SJCRH30 (cell line): ENCODE measurements at regions not wholly inside any gene's neighbourhood (a gene's known extent, or its start where the extent isn't known, plus 50 kb on each side); places are given as distances from the start of the nearest gene placed in this dataset.
A peak's percentile ranks its signal among the peaks of the same experiment; 100 is the strongest.
"Not testable (repeated sequence)": the region's sequence is repeated elsewhere in the genome, so short reads cannot be mapped to it uniquely, and the experiment has no call there.

Source experiments
- DNase-seq, 2 experiments: peaks; one replicate each; pipeline ENCODE4 v3.0.0-alpha.2; 2015 to 2020
- H3K27ac ChIP-seq: fragments of 250-450 bp; sonication (Bioruptor Pico); 2 replicates; pipeline ENCODE4 v1.5.1; 2020; ENCODE audit warnings: mild to moderate bottlenecking, moderate library complexity
- H3K27me3 ChIP-seq: fragments of 250-450 bp; sonication (Bioruptor Pico); 2 replicates; pipeline ENCODE4 v1.5.1; 2020; ENCODE audit warnings: mild to moderate bottlenecking, moderate library complexity
- H3K36me3 ChIP-seq: fragments of 250-450 bp; sonication (Bioruptor Pico); 2 replicates; pipeline ENCODE4 v1.5.1; 2020; ENCODE audit warnings: mild to moderate bottlenecking, moderate library complexity
- H3K4me1 ChIP-seq: fragments of 250-450 bp; sonication (Bioruptor Pico); 2 replicates; pipeline ENCODE4 v1.5.1; 2020; ENCODE audit warnings: mild to moderate bottlenecking, moderate library complexity
- H3K4me3 ChIP-seq: fragments of 250-450 bp; sonication (Bioruptor Pico); 2 replicates; pipeline ENCODE4 v1.5.1; 2020; ENCODE audit warnings: mild to moderate bottlenecking, moderate library complexity
- H3K9me3 ChIP-seq: fragments of 250-450 bp; sonication (Bioruptor Pico); replicated peaks from 2 replicates; pipeline ENCODE4 v1.5.1; 2020; ENCODE audit warnings: mild to moderate bottlenecking, moderate library complexity

GRCh38 chr10:61612450-61612849, 50.3 kb upstream of the CABCOCO1 start:
- no peak overlapping the region for H3K4me3 ChIP-seq
- H3K4me1 ChIP-seq, result peaks cover 5% of the 10 kb centered on the region
- no peaks in the 10 kb centered on the region for H3K27me3 ChIP-seq
- H3K9me3 ChIP-seq, result no peaks in the 10 kb centered on the region
- no peaks in the 10 kb centered on the region for H3K36me3 ChIP-seq
- DNase-seq, result no peak
- H3K27ac ChIP-seq, result no peak overlapping the region

GRCh38 chr10:61612009-61612408, 50.7 kb upstream of the CABCOCO1 start:
- no peak for DNase-seq

GRCh38 chr10:61609701-61610100, 53.0 kb upstream of the CABCOCO1 start:
- Histone ChIP-seq H3K27me3 (no peaks in the 10 kb centered on the region), H3K27ac (no peak overlapping the region), H3K4me1 (no peaks in the 10 kb centered on the region), H3K36me3 (no peaks in the 10 kb centered on the region), H3K9me3 (no peaks in the 10 kb centered on the region), H3K4me3 (no peak overlapping the region)
- DNase-seq, result no peak

More at GRCh38 chr10:61612009-61612408, 50.7 kb upstream of the CABCOCO1 start:
- Histone ChIP-seq H3K4me3 (no peak overlapping the region), H3K4me1 (peaks cover under 1% of the 10 kb centered on the region), H3K27me3 (no peaks in the 10 kb centered on the region), H3K36me3 (no peaks in the 10 kb centered on the region), H3K27ac (no peak overlapping the region), H3K9me3 (no peaks in the 10 kb centered on the region)

GRCh38 chr10:61608255-61609033, 54.3 kb upstream of the CABCOCO1 start:
- no peak for DNase-seq

GRCh38 chr10:61606959-61607907, 55.5 kb upstream of the CABCOCO1 start:
- Histone ChIP-seq H3K9me3 (no peaks in the 10 kb centered on the region), H3K27me3 (no peaks in the 10 kb centered on the region), H3K4me3 (no peak overlapping the region), H3K36me3 (no peaks in the 10 kb centered on the region), H3K27ac (no peak overlapping the region), H3K4me1 (no peaks in the 10 kb centered on the region)
- DNase-seq, result no peak

More at GRCh38 chr10:61608255-61609033, 54.3 kb upstream of the CABCOCO1 start:
- Histone ChIP-seq H3K9me3 (no peaks in the 10 kb centered on the region), H3K27me3 (no peaks in the 10 kb centered on the region), H3K27ac (no peak overlapping the region), H3K4me1 (no peaks in the 10 kb centered on the region), H3K36me3 (no peaks in the 10 kb centered on the region), H3K4me3 (no peak overlapping the region)

- H3K4me3 ChIP-seq, result no peak overlapping the region
- H3K27ac ChIP-seq, result no peak overlapping the region
- no peaks in the 10 kb centered on the region for H3K27me3 ChIP-seq
- DNase-seq, result no peak
- no peaks in the 10 kb centered on the region for H3K4me1 ChIP-seq
- H3K36me3 ChIP-seq, result no peaks in the 10 kb centered on the region
- H3K9me3 ChIP-seq, result no peaks in the 10 kb centered on the region
Measured at GRCh38 chr10:61605221-61605620, 57.5 kb upstream of the CABCOCO1 start.

GRCh38 chr10:61600399-61600798, 62.3 kb upstream of the CABCOCO1 start:
- Histone ChIP-seq H3K27ac (no peak overlapping the region), H3K4me3 (no peak overlapping the region), H3K9me3 (no peaks in the 10 kb centered on the region), H3K4me1 (no peaks in the 10 kb centered on the region), H3K27me3 (no peaks in the 10 kb centered on the region), H3K36me3 (no peaks in the 10 kb centered on the region)
- no peak for DNase-seq

GRCh38 chr10:61594430-61594829, 68.3 kb upstream of the CABCOCO1 start:
- no peaks in the 10 kb centered on the region for H3K27me3 ChIP-seq
- no peak for DNase-seq
- H3K4me1 ChIP-seq, result no peaks in the 10 kb centered on the region
- no peak overlapping the region for H3K27ac ChIP-seq
- no peaks in the 10 kb centered on the region for H3K9me3 ChIP-seq
- no peaks in the 10 kb centered on the region for H3K36me3 ChIP-seq
- no peak overlapping the region for H3K4me3 ChIP-seq

GRCh38 chr10:61592581-61592980, 70.1 kb upstream of the CABCOCO1 start:
- Histone ChIP-seq H3K4me3 (no peak overlapping the region), H3K27ac (no peak overlapping the region), H3K4me1 (no peaks in the 10 kb centered on the region), H3K36me3 (no peaks in the 10 kb centered on the region), H3K9me3 (no peaks in the 10 kb centered on the region), H3K27me3 (no peaks in the 10 kb centered on the region)
- peak; percentile 4 to 26 for DNase-seq

- H3K27me3 ChIP-seq, result no peaks in the 10 kb centered on the region
- H3K4me3 ChIP-seq, result no peak overlapping the region
- H3K9me3 ChIP-seq, result no peaks in the 10 kb centered on the region
- no peak overlapping the region for H3K27ac ChIP-seq
- H3K36me3 ChIP-seq, result no peaks in the 10 kb centered on the region
- no peak for DNase-seq
- no peaks in the 10 kb centered on the region for H3K4me1 ChIP-seq
Measured at GRCh38 chr10:61589547-61590243, 73.0 kb upstream of the CABCOCO1 start.

- no peak for DNase-seq
- Histone ChIP-seq H3K27ac (no peak overlapping the region), H3K9me3 (no peaks in the 10 kb centered on the region), H3K27me3 (no peaks in the 10 kb centered on the region), H3K36me3 (no peaks in the 10 kb centered on the region), H3K4me3 (no peak overlapping the region), H3K4me1 (no peaks in the 10 kb centered on the region)
Measured at GRCh38 chr10:61588770-61589211, 73.9 kb upstream of the CABCOCO1 start.

- H3K4me3 ChIP-seq, result no peak overlapping the region
- no peaks in the 10 kb centered on the region for H3K4me1 ChIP-seq
- DNase-seq, result no peak
- H3K27me3 ChIP-seq, result no peaks in the 10 kb centered on the region
- no peak overlapping the region for H3K27ac ChIP-seq
- no peaks in the 10 kb centered on the region for H3K36me3 ChIP-seq
- H3K9me3 ChIP-seq, result no peaks in the 10 kb centered on the region
Measured at GRCh38 chr10:61586829-61587228, 75.9 kb upstream of the CABCOCO1 start.

- DNase-seq, result no peak
- no peaks in the 10 kb centered on the region for H3K36me3 ChIP-seq
- no peak overlapping the region for H3K27ac ChIP-seq
- H3K4me1 ChIP-seq, result no peaks in the 10 kb centered on the region
- no peaks in the 10 kb centered on the region for H3K27me3 ChIP-seq
- H3K9me3 ChIP-seq, result no peaks in the 10 kb centered on the region
- no peak overlapping the region for H3K4me3 ChIP-seq
Measured at GRCh38 chr10:61580608-61581007, 82.1 kb upstream of the CABCOCO1 start.

- H3K4me3 ChIP-seq, H3K4me1 ChIP-seq, H3K27ac ChIP-seq, H3K27me3 ChIP-seq, H3K36me3 ChIP-seq, H3K9me3 ChIP-seq, DNase-seq: not testable (repeated sequence)
Measured at GRCh38 chr10:61570204-61570603, 92.5 kb upstream of the CABCOCO1 start.

GRCh38 chr10:61567729-61568128, 95.0 kb upstream of the CABCOCO1 start:
- H3K27ac ChIP-seq, result no peak overlapping the region

More at GRCh38 chr10:61567729-61568128, 95.0 kb upstream of the CABCOCO1 start:
- DNase-seq, result no peak
- Histone ChIP-seq H3K27me3 (no peaks in the 10 kb centered on the region), H3K4me1 (no peaks in the 10 kb centered on the region), H3K4me3 (no peak overlapping the region), H3K9me3 (no peaks in the 10 kb centered on the region), H3K36me3 (no peaks in the 10 kb centered on the region)
